OCI-LY7 (cell line): ENCODE measurements at regions not wholly inside any gene's neighbourhood (a gene's known extent, or its start where the extent isn't known, plus 50 kb on each side); places are given as distances from the start of the nearest gene placed in this dataset.

Experiments
- BruUV-seq: library from RNA; stranded (reverse); fragments of 400-500 nt; replicated peaks from 2 replicates; lab custom pipeline; 2021; lab: Mats Ljungman, UMichigan
- CTCF ChIA-PET: fragments of 300-600 bp; sonication (Branson Sonifier 250); formaldehyde crosslinking; loops from one replicate; lab custom pipeline; 2022; ENCODE audit warnings: antibody characterized with exemption; ENCODE audit not compliant: unreplicated experiment; lab: Charles Lee
- POLR2A ChIA-PET: fragments of 300-600 bp; sonication (Branson Sonifier 250); formaldehyde crosslinking; loops from one replicate; lab custom pipeline; 2022; ENCODE audit warnings: antibody characterized with exemption; lab: Charles Lee
- DNase-seq: peaks from one replicate; pipeline ENCODE4 v3.0.0-alpha.2; 2015; ENCODE audit warnings: low spot score
- H2AFZ ChIP-seq: fragments of 200-600 bp; sonication (generic), shearing (Covaris generic); 2 replicates; pipeline ENCODE4 v1.6.1; 2014; ENCODE audit warnings: mild to moderate bottlenecking, antibody characterized with exemption, low read length, moderate library complexity
- H3K27ac ChIP-seq: fragments of 200-600 bp; sonication (generic); 2 replicates; pipeline ENCODE4 v1.5.1; 2014; ENCODE audit warnings: mixed run types, low read depth, mild to moderate bottlenecking, moderate library complexity, low read length, inconsistent platforms; ENCODE audit not compliant: poor library complexity, severe bottlenecking
- H3K36me3 ChIP-seq: fragments of 200-600 bp; sonication (generic); 2 replicates; pipeline ENCODE4 v1.6.1; 2014; ENCODE audit warnings: mild to moderate bottlenecking, antibody characterized with exemption, low read length, moderate library complexity, mixed read lengths; ENCODE audit not compliant: insufficient read depth
- H3K4me1 ChIP-seq: fragments of 200-600 bp; sonication (generic); 2 replicates; pipeline ENCODE4 v1.5.1; 2014; ENCODE audit warnings: mild to moderate bottlenecking, low read length; ENCODE audit not compliant: insufficient read depth, poor library complexity, severe bottlenecking
- H3K4me2 ChIP-seq: fragments of 200-600 bp; sonication (generic); 2 replicates; pipeline ENCODE4 v1.6.1; 2014; ENCODE audit warnings: mild to moderate bottlenecking, low read length
- H3K4me3 ChIP-seq: fragments of 200-600 bp; sonication (generic); 2 replicates; pipeline ENCODE4 v1.5.1; 2014; ENCODE audit warnings: mild to moderate bottlenecking, low read depth, low read length; ENCODE audit not compliant: poor library complexity, severe bottlenecking
- H3K79me2 ChIP-seq: fragments of 200-600 bp; sonication (generic); 2 replicates; pipeline ENCODE4 v1.6.1; 2016; ENCODE audit warnings: low read depth, mild to moderate bottlenecking, low read length, moderate library complexity, mixed read lengths; ENCODE audit not compliant: insufficient read depth
- H3K9me2 ChIP-seq: fragments of 200-600 bp; sonication (generic); 2 replicates; pipeline ENCODE4 v1.6.1; 2016; ENCODE audit warnings: mild to moderate bottlenecking, low read length, mixed read lengths; ENCODE audit not compliant: insufficient read depth
- H3K9me3 ChIP-seq: fragments of 200-600 bp; sonication (generic); 2 replicates; pipeline ENCODE4 v1.6.1; 2014; ENCODE audit warnings: mild to moderate bottlenecking, mixed run types, low read length, mixed read lengths
- H4K20me1 ChIP-seq: fragments of 200-600 bp; sonication (generic); 2 replicates; pipeline ENCODE4 v1.6.1; 2014; ENCODE audit warnings: mild to moderate bottlenecking, antibody characterized with exemption, low read length, moderate library complexity, mixed read lengths; ENCODE audit not compliant: insufficient read depth
- CTCF ChIP-seq: fragments of 200-600 bp; sonication (generic); conservative IDR thresholded peaks from 2 replicates; pipeline ENCODE4 v1.5.1; 2014; ENCODE audit warnings: mild to moderate bottlenecking, antibody characterized with exemption, low read length, moderate library complexity, mixed read lengths
- EZH2phosphoT487 ChIP-seq: fragments of 200-600 bp; sonication (generic); IDR thresholded peaks from 2 replicates; pipeline ENCODE4 v1.6.1; 2018; ENCODE audit warnings: low read depth, borderline replicate concordance, mild to moderate bottlenecking, mixed run types, antibody characterized with exemption, low read length, moderate library complexity, mixed read lengths
- intact Hi-C: fragments of 100-400 bp; cut with micrococcal nuclease; formaldehyde crosslinking; loops from one replicate; pipeline ENCODE4 v1.10.0; 2022; ENCODE audit not compliant: unreplicated experiment

- ChIA-PET POLR2A (no interaction called here), CTCF (no interaction called here)
- Histone ChIP-seq H3K9me3 (no peaks in the 10 kb centered on the region), H2AFZ (no peak overlapping the region), H3K4me2 (no peak overlapping the region), H3K79me2 (no peaks in the 10 kb centered on the region), H3K4me1 (no peaks in the 10 kb centered on the region), H3K27ac (no peak overlapping the region), H3K4me3 (no peak overlapping the region), H3K9me2 (no peaks in the 10 kb centered on the region), H4K20me1 (no peaks in the 10 kb centered on the region), H3K36me3 (no peaks in the 10 kb centered on the region)
- no TSS peak for BruUV-seq
- DNase-seq = no peak
- intact Hi-C loops = no loop called here
- TF ChIP-seq CTCF (no peak), EZH2phosphoT487 (no peak)
These were observed 412.1 kb upstream of the IRX2 start for GRCh38 chr5:3163626-3164025.

DNA sequence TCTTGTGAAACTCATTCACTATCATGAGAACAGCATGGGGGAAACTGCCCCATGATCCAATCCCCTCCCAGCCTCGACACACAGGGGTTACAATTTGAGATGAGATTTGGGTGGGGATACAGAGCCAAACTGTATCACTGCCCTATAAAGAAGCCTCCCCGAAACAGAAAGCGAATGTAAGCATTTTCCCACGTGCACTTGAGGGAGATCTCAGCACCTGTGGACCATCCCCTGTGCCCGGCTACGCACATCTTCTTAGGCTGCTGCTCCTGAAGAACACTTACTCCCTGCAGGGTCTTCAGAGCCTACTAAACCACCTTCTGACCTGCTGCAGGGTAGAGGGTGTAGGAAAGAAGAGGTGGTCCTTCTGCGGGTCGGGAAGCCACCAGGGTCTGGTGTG is 410.2 kb upstream of the IRX2 start:
- H3K9me3 ChIP-seq = no peaks in the 10 kb centered on the region
- ChIA-PET CTCF (no interaction called here), POLR2A (no interaction called here)
- no peaks in the 10 kb centered on the region for H4K20me1 ChIP-seq
- no peaks in the 10 kb centered on the region for H3K36me3 ChIP-seq
- no TSS peak for BruUV-seq
- no peak overlapping the region for H3K4me2 ChIP-seq
- no peak overlapping the region for H2AFZ ChIP-seq
- H3K79me2 ChIP-seq = no peaks in the 10 kb centered on the region
- intact Hi-C loops = no loop called here
- no peaks in the 10 kb centered on the region for H3K9me2 ChIP-seq
- TF ChIP-seq EZH2phosphoT487 (no peak), CTCF (no peak)
- no peaks in the 10 kb centered on the region for H3K4me1 ChIP-seq
- no peak overlapping the region for H3K4me3 ChIP-seq
- DNase-seq = no peak
- H3K27ac ChIP-seq = no peak overlapping the region

- no peaks in the 10 kb centered on the region for H3K9me2 ChIP-seq
- H3K27ac ChIP-seq = no peak overlapping the region
- no peaks in the 10 kb centered on the region for H3K4me1 ChIP-seq
- H3K36me3 ChIP-seq = no peaks in the 10 kb centered on the region
- intact Hi-C loops = no loop called here
- BruUV-seq = no TSS peak
- H3K4me3 ChIP-seq = no peak overlapping the region
- no peak overlapping the region for H3K4me2 ChIP-seq
- ChIA-PET CTCF (no interaction called here), POLR2A (no interaction called here)
- no peak for TF ChIP-seq EZH2phosphoT487
- TF ChIP-seq CTCF = no peak
- no peak for DNase-seq
- no peaks in the 10 kb centered on the region for H4K20me1 ChIP-seq
- no peaks in the 10 kb centered on the region for H3K79me2 ChIP-seq
- H2AFZ ChIP-seq = no peak overlapping the region
- H3K9me3 ChIP-seq = no peaks in the 10 kb centered on the region
These were observed 405.7 kb upstream of the IRX2 start for GRCh38 chr5:3157214-3157613.
